ENCODE measurements at regions not wholly inside any gene's neighbourhood (a gene's known extent, or its start where the extent isn't known, plus 50 kb on each side); places are given as distances from the start of the nearest gene placed in this dataset.

DNA sequence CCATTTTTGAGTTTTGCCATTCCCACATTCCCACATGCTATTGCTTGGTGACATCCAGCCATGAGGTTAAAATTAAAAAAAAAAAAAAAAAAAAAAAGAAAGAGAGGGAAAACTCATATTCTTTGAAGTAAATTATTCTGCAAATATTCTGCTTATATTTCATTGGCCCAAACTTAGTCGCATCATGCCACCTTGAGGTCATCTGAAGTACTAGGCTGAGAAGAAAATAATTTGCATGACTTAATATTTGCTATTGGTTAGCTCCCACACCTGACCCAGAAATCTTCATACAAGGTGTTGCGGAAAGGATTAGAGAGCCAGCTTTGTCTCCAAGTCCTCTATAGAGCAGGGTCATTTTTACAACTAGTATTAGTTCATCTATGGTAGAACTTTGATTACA is 2206.0 kb downstream of the MRPL39 start:
- TF ChIP-seq EZH2 (optimal IDR thresholded peaks at IDR 0.05; ENCODE audit: low read depth, low read length) (no peak), EZH2phosphoT487 (IDR thresholded peaks at IDR 0.05; ENCODE audit: low read length) (no peak)
